B cell (primary cell): ENCODE measurements at regions not wholly inside any gene's neighbourhood (a gene's known extent, or its start where the extent isn't known, plus 50 kb on each side); places are given as distances from the start of the nearest gene placed in this dataset.

Source experiments
- ATAC-seq: fragments of 200-7000 bp; cut with Tn5 transposase; one replicate; pipeline ENCODE4 v1.10.0; 2021; ENCODE audit warnings: low read depth, mild to moderate bottlenecking, moderate number of reproducible peaks, moderate library complexity
- CTCF ChIA-PET: fragments of 350-600 bp; sonication (Branson Sonifier 250); formaldehyde crosslinking; loops from one replicate; lab custom pipeline; 2021; ENCODE audit warnings: antibody characterized with exemption, inconsistent platforms; lab: Charles Lee
- POLR2A ChIA-PET: fragments of 350-600 bp; sonication (Branson Sonifier 250); formaldehyde crosslinking; loops from one replicate; lab custom pipeline; 2021; ENCODE audit warnings: antibody characterized with exemption; lab: Charles Lee
- DNase-seq: peaks from one replicate; pipeline ENCODE4 v3.0.0; 2013
- H2AFZ ChIP-seq: 2 replicates; pipeline ENCODE4 v1.6.1; 2012; ENCODE audit warnings: mild to moderate bottlenecking, low read depth, low read length; ENCODE audit not compliant: insufficient read depth, poor library complexity, severe bottlenecking
- H3K27ac ChIP-seq, 2 donors: 1 replicate in 1 of 2; 2 replicates in 1 of 2; pipeline ENCODE4 v1.5.1; 2012 to 2013; ENCODE audit warnings: low read length in 2 of 2, mild to moderate bottlenecking in 2 of 2, moderate library complexity in 1 of 2
- H3K27me3 ChIP-seq, 4 experiments: fragments of 200-600 bp in 1 of 4; sonication (generic) in 1 of 4; replicated peaks in 1 of 4; 1 replicate in 2 of 4; 2 replicates in 2 of 4; pipeline versions ENCODE4 v1.6.1 to v1.7.0; 2013 to 2016; ENCODE audit warnings: low read length in 3 of 4, mild to moderate bottlenecking in 2 of 4, mixed read lengths in 1 of 4, moderate library complexity in 1 of 4; ENCODE audit not compliant: insufficient read depth in 4 of 4, control insufficient read depth in 3 of 4; ENCODE audit errors: control extremely low read depth in 1 of 4
- H3K36me3 ChIP-seq, 2 experiments: replicated peaks in 1 of 2; 1 replicate in 1 of 2; 2 replicates in 1 of 2; pipeline versions ENCODE4 v1.6.1 to v1.7.1; 2013; ENCODE audit warnings: low read length in 1 of 2; ENCODE audit not compliant: insufficient read depth in 2 of 2, control insufficient read depth in 1 of 2; ENCODE audit errors: control extremely low read depth in 1 of 2, extremely low read depth in 1 of 2
- H3K4me1 ChIP-seq, 2 donors: fragments of 200-600 bp in 1 of 2; sonication (generic) in 1 of 2; 1 replicate in 1 of 2; 2 replicates in 1 of 2; pipeline versions ENCODE4 v1.5.1 to v1.6.1; 2013 to 2017; ENCODE audit warnings: low read length in 2 of 2; ENCODE audit not compliant: control insufficient read depth in 2 of 2, insufficient read depth in 2 of 2
- H3K4me2 ChIP-seq: replicated peaks from 2 replicates; pipeline ENCODE3; 2012; ENCODE audit warnings: mild to moderate bottlenecking, low read depth, low read length; ENCODE audit not compliant: poor library complexity, severe bottlenecking
- H3K4me3 ChIP-seq, 5 experiments: fragments of 200-600 bp in 1 of 5; sonication (generic) in 1 of 5; 1 replicate in 3 of 5; 2 replicates in 2 of 5; pipeline versions ENCODE4 v1.5.1 to v1.7.0; 2011 to 2016; ENCODE audit warnings: low read length in 4 of 5, mild to moderate bottlenecking in 4 of 5, low read depth in 2 of 5, control low read depth in 1 of 5, moderate library complexity in 1 of 5; ENCODE audit not compliant: insufficient read depth in 1 of 5; ENCODE audit errors: control extremely low read depth in 1 of 5, extremely low read depth in 1 of 5
- H3K79me2 ChIP-seq: fragments of 200-600 bp; sonication (generic); one replicate; pipeline ENCODE4 v1.6.0; 2016; ENCODE audit warnings: low read length; ENCODE audit not compliant: control insufficient read depth, insufficient read depth
- H3K9ac ChIP-seq: fragments of 200-600 bp; sonication (generic); 2 replicates; pipeline ENCODE4 v1.6.1; 2017; ENCODE audit warnings: mild to moderate bottlenecking, low read length, moderate library complexity
- H3K9me3 ChIP-seq, 3 donors: one replicate each; pipeline versions ENCODE4 v1.6.1 to v1.7.1; 2013; ENCODE audit warnings: low read length in 2 of 3; ENCODE audit not compliant: control insufficient read depth in 2 of 3, insufficient read depth in 1 of 3; ENCODE audit errors: control extremely low read depth in 1 of 3
- H4K20me1 ChIP-seq: 2 replicates; pipeline ENCODE4 v1.6.0; 2012; ENCODE audit warnings: mild to moderate bottlenecking, low read length; ENCODE audit not compliant: insufficient read depth, control insufficient read depth, poor library complexity, severe bottlenecking
- H3K27ac Mint-ChIP-seq: one replicate; pipeline ENCODE4 v1.8.0; 2021; ENCODE audit warnings: mixed read lengths
- H3K27me3 Mint-ChIP-seq: one replicate; pipeline ENCODE4 v1.8.0; 2021; ENCODE audit warnings: mixed read lengths
- H3K4me1 Mint-ChIP-seq: one replicate; pipeline ENCODE4 v1.8.0; 2021; ENCODE audit warnings: mixed read lengths
- H3K4me3 Mint-ChIP-seq: one replicate; pipeline ENCODE4 v1.8.0; 2021; ENCODE audit warnings: mixed read lengths
- H3K9me3 Mint-ChIP-seq: one replicate; pipeline ENCODE4 v1.8.0; 2022; ENCODE audit warnings: mixed read lengths; ENCODE audit not compliant: insufficient read depth
- EZH2 ChIP-seq: IDR thresholded peaks from 2 replicates; pipeline ENCODE4 v1.6.1; 2012; ENCODE audit warnings: borderline replicate concordance, low read depth, mild to moderate bottlenecking, moderate library complexity, low read length; ENCODE audit not compliant: insufficient read depth, poor library complexity, severe bottlenecking
- WGBS: methylation state at CpG from one replicate; pipeline ENCODE4 v1.1.5; 2013; ENCODE audit warnings: missing lambda C conversion rate; ENCODE audit not compliant: insufficient coverage; 5-methylcytosine and 5-hydroxymethylcytosine counted together
- intact Hi-C: fragments of 100-400 bp; cut with micrococcal nuclease; formaldehyde crosslinking; loops from one replicate; pipeline ENCODE4 v1.10.0; 2022
- TF ChIP-seq, protein P1 (sequence below): fragments of 200-600 bp; IDR thresholded peaks from one replicate; pipeline ENCODE4 v1.8.0; 2022; ENCODE audit warnings: antibody characterized with exemption, mild to moderate bottlenecking

- Histone ChIP-seq H2AFZ (no peak overlapping the region), H3K36me3 (no peaks in the 10 kb centered on the region), H3K79me2 (no peaks in the 10 kb centered on the region), H4K20me1 (no peaks in the 10 kb centered on the region), H3K9ac (no peak overlapping the region), H3K27ac (no peak overlapping the region), H3K4me3 (no peak overlapping the region), H3K27me3 (no peaks in the 10 kb centered on the region), H3K4me1 (no peaks in the 10 kb centered on the region), H3K9me3 (no peaks in the 10 kb centered on the region), H3K4me2 (no peak overlapping the region)
- POLR2A ChIA-PET: no interaction called here
- DNase-seq: no peak
- intact Hi-C loops: no loop called here
- CTCF ChIA-PET: no interaction called here
- WGBS: 73% methylated on average over 4 of the region's 4 CpGs
- no peak for ATAC-seq
- H3K27me3 Mint-ChIP-seq: no peaks in the 10 kb centered on the region
- H3K27ac Mint-ChIP-seq: no peak overlapping the region
- peaks cover 2% of the 10 kb centered on the region for H3K9me3 Mint-ChIP-seq
- H3K4me1 Mint-ChIP-seq: no peaks in the 10 kb centered on the region
- TF ChIP-seq EZH2: no peak
- TF ChIP-seq, protein P1, sequence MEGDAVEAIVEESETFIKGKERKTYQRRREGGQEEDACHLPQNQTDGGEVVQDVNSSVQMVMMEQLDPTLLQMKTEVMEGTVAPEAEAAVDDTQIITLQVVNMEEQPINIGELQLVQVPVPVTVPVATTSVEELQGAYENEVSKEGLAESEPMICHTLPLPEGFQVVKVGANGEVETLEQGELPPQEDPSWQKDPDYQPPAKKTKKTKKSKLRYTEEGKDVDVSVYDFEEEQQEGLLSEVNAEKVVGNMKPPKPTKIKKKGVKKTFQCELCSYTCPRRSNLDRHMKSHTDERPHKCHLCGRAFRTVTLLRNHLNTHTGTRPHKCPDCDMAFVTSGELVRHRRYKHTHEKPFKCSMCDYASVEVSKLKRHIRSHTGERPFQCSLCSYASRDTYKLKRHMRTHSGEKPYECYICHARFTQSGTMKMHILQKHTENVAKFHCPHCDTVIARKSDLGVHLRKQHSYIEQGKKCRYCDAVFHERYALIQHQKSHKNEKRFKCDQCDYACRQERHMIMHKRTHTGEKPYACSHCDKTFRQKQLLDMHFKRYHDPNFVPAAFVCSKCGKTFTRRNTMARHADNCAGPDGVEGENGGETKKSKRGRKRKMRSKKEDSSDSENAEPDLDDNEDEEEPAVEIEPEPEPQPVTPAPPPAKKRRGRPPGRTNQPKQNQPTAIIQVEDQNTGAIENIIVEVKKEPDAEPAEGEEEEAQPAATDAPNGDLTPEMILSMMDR: no peak
- H3K4me3 Mint-ChIP-seq: no peak overlapping the region
Observed at GRCh38 chr4:176970853-176971252, 178.1 kb upstream of the VEGFC start.

- Mint-ChIP-seq H3K27ac (no peak overlapping the region), H3K4me3 (no peak overlapping the region), H3K27me3 (no peaks in the 10 kb centered on the region), H3K9me3 (peaks cover 2% of the 10 kb centered on the region), H3K4me1 (no peaks in the 10 kb centered on the region)
- Histone ChIP-seq H3K4me1 (no peaks in the 10 kb centered on the region), H4K20me1 (no peaks in the 10 kb centered on the region), H3K9me3 (no peaks in the 10 kb centered on the region), H3K27me3 (no peaks in the 10 kb centered on the region), H3K9ac (no peak overlapping the region), H3K4me2 (no peak overlapping the region), H2AFZ (no peak overlapping the region), H3K79me2 (no peaks in the 10 kb centered on the region), H3K27ac (no peak overlapping the region), H3K36me3 (no peaks in the 10 kb centered on the region), H3K4me3 (no peak overlapping the region)
- ChIA-PET CTCF (no interaction called here), POLR2A (no interaction called here)
- TF ChIP-seq, protein P1: no peak
- no peak for TF ChIP-seq EZH2
- WGBS: 86% methylated on average over 3 of the region's 7 CpGs
- ATAC-seq (no peak), DNase-seq (no peak)
- intact Hi-C loops: no loop called here
Observed at GRCh38 chr4:176971576-176972115, 178.9 kb upstream of the VEGFC start.
